Nephron (organoid): ENCODE measurements at regions not wholly inside any gene's neighbourhood (a gene's known extent, or its start where the extent isn't known, plus 50 kb on each side); places are given as distances from the start of the nearest gene placed in this dataset.

Experiments used
- H3K27ac Mint-ChIP-seq, 3 experiments: 2 replicates each; pipeline ENCODE4 v1.8.0; 2020; ENCODE audit warnings: mixed read lengths in 3 of 3, mild to moderate bottlenecking in 2 of 3, moderate library complexity in 1 of 3
- H3K27me3 Mint-ChIP-seq: 2 replicates; pipeline ENCODE4 v1.8.0; 2021; ENCODE audit warnings: low read depth, mild to moderate bottlenecking, moderate library complexity, mixed read lengths
- H3K36me3 Mint-ChIP-seq: 2 replicates; pipeline ENCODE4 v1.8.0; 2020; ENCODE audit warnings: low read depth, mixed read lengths
- H3K4me1 Mint-ChIP-seq: 2 replicates; pipeline ENCODE4 v1.8.0; 2020; ENCODE audit warnings: mixed read lengths
- H3K4me3 Mint-ChIP-seq, 3 experiments: 2 replicates each; pipeline ENCODE4 v1.8.0; 2020; ENCODE audit warnings: mild to moderate bottlenecking in 3 of 3, mixed read lengths in 3 of 3, moderate library complexity in 2 of 3
- H3K9me3 Mint-ChIP-seq: 2 replicates; pipeline ENCODE4 v1.8.0; 2020; ENCODE audit warnings: mixed read lengths
- CTCF ChIP-seq, 3 experiments: fragments of 200-600 bp; sonication (generic); IDR thresholded peaks; one replicate each; pipeline ENCODE4 v1.5.0; 2021; ENCODE audit warnings: antibody characterized with exemption in 3 of 3; ENCODE audit not compliant: unreplicated experiment in 3 of 3

- TF ChIP-seq CTCF (IDR thresholded peaks at IDR 0.05; ENCODE audit: unreplicated experiment in 3 of 3): no peak
- Mint-ChIP-seq H3K27ac (peak overlapping the region; percentile 14 to 68 (median 43)), H3K4me3 (peak overlapping the region in 2 of 3 experiments; percentile 55 to 61), H3K9me3 (no peaks in the 10 kb centered on the region), H3K4me1 (peaks cover 82% of the 10 kb centered on the region), H3K36me3 (no peaks in the 10 kb centered on the region), H3K27me3 (peaks cover 49% of the 10 kb centered on the region)
Measured at GRCh38 chr5:139744471-139745131, 51.0 kb upstream of the PSD2 start.

DNA sequence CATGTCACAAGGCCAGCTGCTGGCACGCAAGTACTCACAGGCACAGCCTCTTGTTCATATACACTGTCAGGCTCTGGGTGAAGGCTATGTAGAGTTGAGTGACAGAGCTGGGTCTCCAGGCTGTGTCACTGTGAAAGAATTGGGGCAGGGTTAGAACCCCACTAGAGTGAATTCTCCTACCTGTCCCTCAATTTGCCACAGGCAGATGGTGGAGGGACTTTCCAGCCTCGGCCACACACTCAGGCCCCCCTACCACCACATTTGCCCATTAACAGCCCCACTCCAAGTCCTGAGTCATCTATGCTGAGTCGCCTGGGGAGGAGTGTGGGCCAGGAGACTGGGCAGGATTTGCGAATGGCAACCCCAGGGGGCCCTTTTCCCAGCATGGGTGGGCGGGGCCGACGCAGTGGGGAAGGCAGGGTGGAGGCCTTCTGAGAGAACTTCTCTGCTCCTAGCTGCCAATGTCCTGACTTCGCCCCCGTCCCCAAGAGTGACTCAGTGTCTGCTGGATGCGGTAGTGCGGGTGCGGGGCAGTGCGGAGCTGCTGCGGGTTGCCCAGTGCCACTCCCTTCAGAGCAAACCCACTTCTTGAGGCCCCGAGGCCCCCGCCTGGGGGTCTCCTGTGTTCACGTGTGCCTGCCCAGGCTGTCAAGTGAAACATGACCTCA is 50.3 kb upstream of the PSD2 start:
- TF ChIP-seq CTCF (IDR thresholded peaks at IDR 0.05; ENCODE audit: unreplicated experiment in 3 of 3): no peak
- peak overlapping the region in 2 of 3 experiments; percentile 19 to 61 for H3K4me3 Mint-ChIP-seq
- no peaks in the 10 kb centered on the region for H3K36me3 Mint-ChIP-seq
- no peaks in the 10 kb centered on the region for H3K9me3 Mint-ChIP-seq
- peak overlapping the region; percentile 14 to 68 (median 43) for H3K27ac Mint-ChIP-seq
- peaks cover 76% of the 10 kb centered on the region for H3K4me1 Mint-ChIP-seq
- H3K27me3 Mint-ChIP-seq: peaks cover 49% of the 10 kb centered on the region

- H3K27me3 Mint-ChIP-seq: peaks cover 47% of the 10 kb centered on the region
- peak overlapping the region; percentile 75 to 85 (median 84) for H3K4me3 Mint-ChIP-seq
- no peak for TF ChIP-seq CTCF (IDR thresholded peaks at IDR 0.05; ENCODE audit: unreplicated experiment in 3 of 3)
- H3K36me3 Mint-ChIP-seq: no peaks in the 10 kb centered on the region
- peak overlapping the region; percentile 21 to 75 (median 70) for H3K27ac Mint-ChIP-seq
- peaks cover 69% of the 10 kb centered on the region for H3K4me1 Mint-ChIP-seq
- no peaks in the 10 kb centered on the region for H3K9me3 Mint-ChIP-seq
Measured at GRCh38 chr5:139745800-139746690, 49.6 kb upstream of the PSD2 start.
